ENCODE measurements at regions not wholly inside any gene's neighbourhood (a gene's known extent, or its start where the extent isn't known, plus 50 kb on each side); places are given as distances from the start of the nearest gene placed in this dataset.

GRCh38 chr20:11982955-11983470 is 65.3 kb downstream of the BTBD3 start:
- no peak for DNase-seq (ENCODE audit: low read depth)
- no peak for TF ChIP-seq CTCF (conservative IDR thresholded peaks at IDR 0.05; ENCODE audit: low read depth, low read length)
- H3K4me3 ChIP-seq (ENCODE audit: low read length), result no peak overlapping the region

GRCh38 chr20:11986954-11987353 is 69.3 kb downstream of the BTBD3 start:
- TF ChIP-seq CTCF (conservative IDR thresholded peaks at IDR 0.05; ENCODE audit: low read depth, low read length), result no peak
- no peak overlapping the region for H3K4me3 ChIP-seq (ENCODE audit: low read length)

GRCh38 chr20:11987526-11987925 is 69.8 kb downstream of the BTBD3 start:
- TF ChIP-seq CTCF (conservative IDR thresholded peaks at IDR 0.05; ENCODE audit: low read depth, low read length), result no peak
- DNase-seq (ENCODE audit: low read depth), result no peak
- H3K4me3 ChIP-seq (ENCODE audit: low read length), result no peak overlapping the region

More at GRCh38 chr20:11986954-11987353, 69.3 kb downstream of the BTBD3 start:
- no peak for DNase-seq (ENCODE audit: low read depth)

- no peak overlapping the region for H3K4me3 ChIP-seq (ENCODE audit: low read length)
- DNase-seq (ENCODE audit: low read depth), result no peak
- no peak for TF ChIP-seq CTCF (conservative IDR thresholded peaks at IDR 0.05; ENCODE audit: low read depth, low read length)
These were observed 71.5 kb downstream of the BTBD3 start for GRCh38 chr20:11989018-11989771.

- no peak for TF ChIP-seq CTCF (conservative IDR thresholded peaks at IDR 0.05; ENCODE audit: low read depth, low read length)
- no peak overlapping the region for H3K4me3 ChIP-seq (ENCODE audit: low read length)
- DNase-seq (ENCODE audit: low read depth), result no peak
These were observed 74.7 kb downstream of the BTBD3 start for GRCh38 chr20:11992426-11992825.

- TF ChIP-seq CTCF (conservative IDR thresholded peaks at IDR 0.05; ENCODE audit: low read depth, low read length), result no peak
- DNase-seq (ENCODE audit: low read depth), result no peak
- no peak overlapping the region for H3K4me3 ChIP-seq (ENCODE audit: low read length)
These were observed 76.3 kb downstream of the BTBD3 start for GRCh38 chr20:11993886-11994461.
